HG02970 (cell line): ENCODE measurements at regions not wholly inside any gene's neighbourhood (a gene's known extent, or its start where the extent isn't known, plus 50 kb on each side); places are given as distances from the start of the nearest gene placed in this dataset.
"Not testable (repeated sequence)": the region's sequence is repeated elsewhere in the genome, so short reads cannot be mapped to it uniquely, and the experiment has no call there.

Experiments used
- ATAC-seq: cut with Tn5 transposase; IDR thresholded peaks from one replicate; pipeline ENCODE4 v1.9.1; 2021; ENCODE audit warnings: mild to moderate bottlenecking, moderate library complexity, moderate number of reproducible peaks; ENCODE audit not compliant: unreplicated experiment, low FRiP score

DNA sequence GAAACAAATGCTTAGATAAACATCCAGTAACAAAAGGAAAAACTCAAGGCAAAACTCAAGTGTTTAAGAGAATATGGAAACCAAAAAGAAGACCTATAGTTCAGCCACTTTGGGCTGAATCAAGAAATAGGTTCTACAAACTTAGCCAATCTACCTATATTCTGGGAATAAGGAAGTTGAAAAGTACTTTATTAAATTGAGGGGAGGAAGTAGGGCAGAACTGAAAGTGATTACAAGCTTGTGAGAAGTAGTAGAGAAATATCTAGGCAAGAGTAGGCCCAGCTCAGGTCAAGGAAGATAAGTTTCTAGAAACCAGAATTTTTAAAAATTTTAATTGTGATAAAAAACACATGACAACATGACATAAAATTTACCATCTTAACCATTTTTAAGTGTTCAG is 384.8 kb upstream of the PCSK5 start:
- ATAC-seq = no peak

DNA sequence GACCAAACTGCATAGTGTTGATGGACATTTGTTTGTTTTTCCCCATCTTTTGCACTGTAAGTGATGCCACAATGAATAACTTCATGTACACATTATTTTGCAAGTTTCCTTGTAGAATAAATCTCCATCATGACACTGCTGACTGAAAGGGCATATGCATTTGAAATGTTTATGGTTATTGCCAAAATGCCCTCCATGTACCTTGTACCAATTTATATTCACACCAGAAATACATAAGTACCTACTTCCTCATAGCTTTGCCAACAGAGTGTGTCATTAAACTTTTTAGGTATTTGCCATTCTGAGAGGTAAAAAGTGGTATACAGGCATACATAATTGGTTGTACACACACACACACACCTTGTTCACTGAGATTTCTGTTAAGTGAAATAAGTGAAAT is 361.0 kb upstream of the PCSK5 start:
- ATAC-seq = no peak

DNA sequence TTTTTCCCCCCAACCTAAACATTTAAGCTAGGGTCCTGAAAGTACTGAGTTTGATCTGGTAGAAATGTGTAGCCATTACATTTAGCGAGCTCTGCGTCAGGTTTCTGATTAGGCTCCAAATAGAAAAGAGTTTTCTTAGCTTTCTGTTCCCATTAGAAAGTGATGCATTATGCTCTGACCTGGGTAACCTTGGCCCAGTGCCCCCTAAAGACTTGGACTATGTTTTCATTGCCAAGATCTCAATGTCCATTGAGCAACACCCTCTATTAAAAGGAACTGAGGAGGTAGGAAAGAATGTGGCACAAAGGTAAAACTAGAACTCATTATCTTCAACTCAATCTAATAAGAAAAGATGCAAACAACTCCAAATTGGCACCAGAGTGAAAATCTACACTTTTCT is 358.9 kb upstream of the PCSK5 start:
- no peak for ATAC-seq

GRCh38 chr9:75532233-75533050 is 358.0 kb upstream of the PCSK5 start:
- ATAC-seq = no peak

GRCh38 chr9:75539523-75539922 is 350.9 kb upstream of the PCSK5 start:
- ATAC-seq = no peak

DNA sequence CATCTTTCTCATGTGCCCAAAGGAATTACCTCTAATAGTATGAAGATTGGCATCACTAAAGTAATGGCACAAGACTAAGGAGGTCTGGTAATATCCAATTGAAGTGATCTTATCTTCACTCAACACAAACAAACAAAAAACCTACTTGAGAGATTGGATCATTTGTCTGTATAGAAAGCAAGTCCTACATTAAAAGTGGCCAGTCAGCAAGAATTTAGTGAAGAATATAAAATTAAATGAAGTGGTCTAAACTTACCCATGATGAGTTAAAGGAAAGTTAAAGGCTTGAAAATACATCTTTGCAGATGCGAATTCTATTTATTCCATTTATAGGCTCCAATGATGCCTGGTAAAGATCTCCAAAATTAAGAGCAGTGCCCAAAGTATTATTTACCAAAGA is 350.3 kb upstream of the PCSK5 start:
- no peak for ATAC-seq

DNA sequence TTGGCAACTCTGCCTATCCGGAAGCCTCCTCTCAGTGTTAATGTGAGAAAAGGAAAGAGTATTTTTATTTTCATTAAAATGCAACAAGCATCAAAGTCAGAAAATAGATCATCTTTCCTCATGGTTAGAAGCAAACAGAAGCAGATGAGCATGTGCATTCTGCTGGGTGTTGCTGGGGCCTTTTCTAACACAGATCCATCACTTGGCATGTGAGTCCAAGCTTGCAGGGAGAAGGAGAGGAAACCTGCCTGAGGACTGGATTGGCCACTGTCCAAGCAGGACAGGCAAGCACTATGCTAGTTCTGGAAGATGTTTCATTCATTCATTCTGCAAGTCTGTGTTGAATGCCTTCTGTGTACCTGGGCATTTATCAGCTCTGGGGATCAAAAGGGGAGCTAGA is 348.7 kb upstream of the PCSK5 start:
- ATAC-seq = no peak

DNA sequence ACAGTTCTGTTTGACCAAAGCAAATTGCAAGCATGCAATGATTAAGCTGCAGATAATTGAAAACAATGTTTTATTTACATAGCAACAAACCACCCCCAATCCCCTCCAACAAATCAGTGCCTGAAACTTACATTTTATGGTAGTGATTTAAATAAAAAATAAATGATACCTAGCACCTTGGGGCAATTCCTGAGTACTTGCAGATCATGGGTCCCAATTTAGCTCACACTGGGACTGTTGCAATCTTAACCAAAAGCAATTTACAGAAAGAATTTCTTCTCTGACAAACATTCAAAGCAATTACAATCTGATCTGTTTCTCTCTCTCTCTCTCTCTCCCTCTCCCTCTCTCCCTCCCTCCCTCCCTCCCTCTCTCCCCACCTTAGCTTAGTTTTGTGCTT is 345.7 kb upstream of the PCSK5 start:
- no peak for ATAC-seq

DNA sequence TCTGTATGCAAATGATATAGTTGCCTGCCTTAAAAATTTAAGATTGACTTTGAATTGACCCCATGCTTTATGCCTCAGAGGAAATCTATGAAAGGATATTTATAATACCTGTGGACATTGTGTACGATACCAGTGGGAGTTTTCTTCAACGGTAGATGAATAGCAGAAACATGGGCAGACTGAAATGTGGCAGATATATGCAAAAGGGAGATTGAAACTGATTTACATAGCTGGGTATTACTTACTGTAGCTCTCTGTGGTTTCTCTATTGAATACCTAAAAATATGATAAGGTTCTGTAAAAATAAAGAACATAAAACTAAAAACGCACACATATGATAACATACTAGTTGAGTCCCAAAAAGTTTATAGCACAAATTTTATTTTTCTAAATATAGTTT is 345.2 kb upstream of the PCSK5 start:
- no peak for ATAC-seq

- ATAC-seq = no peak
Measured at GRCh38 chr9:75548871-75549270, 341.6 kb upstream of the PCSK5 start.

DNA sequence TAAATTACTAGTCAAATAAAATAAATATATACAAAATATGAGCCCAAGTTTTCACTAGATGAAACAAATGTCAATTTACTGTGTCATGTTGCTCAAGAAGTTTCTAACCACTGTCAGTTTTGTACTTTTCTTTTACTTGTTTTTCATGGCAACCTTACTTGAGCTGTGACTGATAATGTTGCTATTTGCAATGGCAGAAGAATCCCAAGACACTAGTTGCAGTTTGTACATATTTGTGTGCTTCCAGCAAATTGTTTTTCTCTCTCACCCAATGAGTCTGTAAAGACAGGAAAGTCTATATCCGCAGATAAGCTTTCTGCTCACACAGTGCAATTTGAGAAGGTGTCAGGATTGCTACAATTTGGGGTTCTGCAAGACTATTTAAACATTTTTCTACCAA is 338.6 kb upstream of the PCSK5 start:
- no peak for ATAC-seq

GRCh38 chr9:75552941-75553340 is 337.5 kb upstream of the PCSK5 start:
- ATAC-seq = no peak

GRCh38 chr9:75566813-75567212 is 323.7 kb upstream of the PCSK5 start:
- not testable (repeated sequence) for ATAC-seq

DNA sequence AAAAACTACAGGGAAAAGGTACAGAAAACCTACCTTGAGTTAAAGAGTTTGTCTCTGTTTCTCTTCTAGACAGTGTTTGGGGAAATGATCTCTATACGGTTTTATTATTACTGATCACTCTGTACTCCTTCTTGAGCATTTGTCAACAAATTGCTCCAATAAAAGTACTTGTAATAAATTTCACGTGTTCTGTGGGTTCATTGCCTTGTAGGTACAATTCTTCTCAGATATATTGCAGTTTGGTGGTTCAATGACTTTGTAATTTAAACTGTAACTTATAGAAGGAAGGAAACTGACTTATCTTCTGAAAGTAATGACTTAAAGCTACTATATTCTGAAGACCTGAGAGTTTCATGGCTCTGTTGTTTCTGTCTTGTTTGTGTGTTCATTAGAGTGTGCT is 319.9 kb upstream of the PCSK5 start:
- ATAC-seq = no peak

- no peak for ATAC-seq
Measured at GRCh38 chr9:75574569-75574968, 315.9 kb upstream of the PCSK5 start.

GRCh38 chr9:75582870-75583269 is 307.6 kb upstream of the PCSK5 start:
- no peak for ATAC-seq

DNA sequence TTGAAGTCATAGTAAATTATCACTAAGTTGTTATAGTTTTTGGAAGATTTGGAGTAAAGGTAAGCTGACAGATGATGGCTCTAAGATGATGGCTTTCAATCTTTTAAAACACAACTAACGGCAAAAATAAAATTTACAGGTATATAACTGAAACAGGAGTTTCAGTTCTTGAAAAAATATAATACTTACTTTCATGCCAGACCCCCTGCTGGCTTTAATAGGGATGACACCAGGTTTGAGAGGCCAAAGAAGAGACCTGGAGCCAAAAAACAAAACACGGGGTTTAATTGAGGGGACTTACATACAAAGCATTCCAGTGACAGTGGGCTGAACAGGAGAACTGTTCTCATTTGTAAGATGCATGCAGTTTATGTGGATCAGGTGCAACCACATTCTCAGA is 301.7 kb upstream of the PCSK5 start:
- ATAC-seq = no peak

DNA sequence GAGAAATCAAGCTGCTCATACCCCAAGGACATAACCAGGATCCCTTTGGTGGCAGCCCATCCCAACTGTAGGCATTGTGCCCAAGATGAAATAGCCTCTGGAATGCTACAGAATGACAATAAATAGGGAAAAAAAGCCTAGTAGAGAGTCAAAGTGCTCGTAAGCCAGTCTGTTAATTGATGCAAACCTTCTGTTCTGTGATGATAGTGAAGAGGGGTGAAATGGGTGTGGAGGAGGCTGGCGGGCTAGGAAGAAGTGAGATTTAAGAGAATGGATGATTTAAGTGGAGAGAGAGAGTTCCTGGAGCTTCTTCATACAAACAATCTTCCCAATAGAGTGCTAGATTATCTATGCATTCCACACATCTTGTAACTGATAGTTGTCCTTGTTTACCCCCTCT is 301.0 kb upstream of the PCSK5 start:
- no peak for ATAC-seq

DNA sequence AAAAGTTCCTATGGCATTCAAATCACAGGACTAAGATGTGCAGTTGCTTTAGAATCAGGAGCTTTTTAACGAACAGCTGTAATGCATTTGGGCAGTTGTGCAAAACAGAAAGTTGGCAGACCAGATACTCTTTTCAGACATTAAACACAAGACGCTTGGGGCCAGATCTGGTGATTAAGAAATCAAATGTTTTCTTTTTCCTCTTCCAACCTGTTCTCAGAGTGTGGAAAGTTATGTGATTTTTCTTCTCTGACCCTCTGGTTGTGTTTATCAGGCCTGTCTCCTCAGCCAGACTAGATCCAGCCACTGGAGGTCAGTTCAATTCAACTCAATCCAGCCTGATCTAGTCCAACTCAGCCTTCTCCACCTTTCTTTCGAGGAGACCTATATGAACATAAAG is 298.5 kb upstream of the PCSK5 start:
- no peak for ATAC-seq

GRCh38 chr9:75592586-75592985 is 297.9 kb upstream of the PCSK5 start:
- no peak for ATAC-seq

- no peak for ATAC-seq
Measured at GRCh38 chr9:75593920-75594319, 296.6 kb upstream of the PCSK5 start.

- no peak for ATAC-seq
Measured at GRCh38 chr9:75599126-75599525, 291.3 kb upstream of the PCSK5 start.

DNA sequence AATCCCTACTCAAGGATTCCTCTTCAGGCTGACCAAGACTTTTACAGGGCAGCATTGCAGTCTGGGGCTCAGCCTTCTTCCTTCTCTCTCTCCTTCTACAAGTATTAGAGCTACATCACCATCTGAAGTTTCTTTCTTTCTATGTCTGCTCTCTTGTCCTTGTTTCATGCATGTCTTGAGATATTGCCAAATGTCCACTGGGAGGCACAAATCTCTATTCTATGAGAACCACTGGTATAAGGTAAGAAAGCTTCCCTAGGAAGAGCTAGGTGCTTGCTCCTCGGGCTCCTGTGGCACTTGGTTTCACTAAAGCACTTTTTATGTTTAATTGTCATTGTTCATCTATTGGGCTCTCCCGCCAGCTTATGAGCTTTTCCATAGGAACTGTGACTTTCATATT is 289.2 kb upstream of the PCSK5 start:
- ATAC-seq = no peak
